Esophagus muscularis mucosa (tissue), 4 donors: ENCODE measurements at regions not wholly inside any gene's neighbourhood (a gene's known extent, or its start where the extent isn't known, plus 50 kb on each side); places are given as distances from the start of the nearest gene placed in this dataset.

Source experiments
- DNase-seq: peaks from one replicate; pipeline ENCODE4 v3.0.0-alpha.2; 2017; ENCODE audit errors: extremely low spot score
- H3K27ac ChIP-seq, 4 donors: fragments of 200-600 bp; sonication (generic); replicated peaks in 1 of 4; 1 replicate in 3 of 4; 2 replicates in 1 of 4; pipeline ENCODE4 v1.5.1; 2016 to 2019; ENCODE audit warnings: mild to moderate bottlenecking in 1 of 4
- H3K27me3 ChIP-seq, 4 donors: fragments of 200-600 bp; sonication (generic); one replicate each; pipeline versions ENCODE4 v1.5.1 to v1.6.0; 2016 to 2019
- H3K36me3 ChIP-seq, 4 donors: fragments of 200-600 bp; sonication (generic); one replicate each; pipeline ENCODE4 v1.5.1; 2016 to 2019
- H3K4me1 ChIP-seq, 4 donors: fragments of 200-600 bp; sonication (generic); one replicate each; pipeline ENCODE4 v1.5.1; 2016 to 2019
- H3K4me3 ChIP-seq, 4 donors: fragments of 200-600 bp; sonication (generic); 1 replicate in 2 of 4; 2 replicates in 2 of 4; pipeline ENCODE4 v1.5.1; 2016 to 2019; ENCODE audit warnings: mild to moderate bottlenecking in 4 of 4, moderate library complexity in 1 of 4
- H3K9me3 ChIP-seq, 4 donors: fragments of 200-600 bp; sonication (generic); 1 replicate in 3 of 4; 2 replicates in 1 of 4; pipeline ENCODE4 v1.5.1; 2016 to 2019
- EP300 ChIP-seq: sonication (generic); formaldehyde crosslinking; IDR thresholded peaks from one replicate; pipeline ENCODE4 v1.6.1; 2017; ENCODE audit warnings: antibody characterized with exemption
- POLR2A ChIP-seq: fragments of 450-650 bp; IDR thresholded peaks from one replicate; pipeline ENCODE4 v1.6.1; 2017; ENCODE audit warnings: antibody characterized with exemption, moderate library complexity, mild to moderate bottlenecking, low read depth
- POLR2AphosphoS5 ChIP-seq, 2 donors: sonication (generic); formaldehyde crosslinking; IDR thresholded peaks; one replicate each; pipeline ENCODE4 v1.6.1; 2017; ENCODE audit warnings: antibody characterized with exemption in 2 of 2
- WGBS: methylation state at CpG from one replicate; pipeline ENCODE4 v1.1.5; 2018; 5-methylcytosine and 5-hydroxymethylcytosine counted together
- intact Hi-C: fragments of 100-400 bp; cut with DNase I; formaldehyde crosslinking; loops from one replicate; pipeline ENCODE4 v1.15.1; 2023
- TF ChIP-seq, protein P1 (sequence below), 3 experiments: fragments of 200-600 bp in 2 of 3; fragments of 450-650 bp in 1 of 3; sonication (generic) in 2 of 3; IDR thresholded peaks; one replicate each; pipeline ENCODE4 v1.5.1; 2017 to 2019; ENCODE audit warnings: antibody characterized with exemption in 3 of 3, mild to moderate bottlenecking in 2 of 3, moderate library complexity in 1 of 3

DNA sequence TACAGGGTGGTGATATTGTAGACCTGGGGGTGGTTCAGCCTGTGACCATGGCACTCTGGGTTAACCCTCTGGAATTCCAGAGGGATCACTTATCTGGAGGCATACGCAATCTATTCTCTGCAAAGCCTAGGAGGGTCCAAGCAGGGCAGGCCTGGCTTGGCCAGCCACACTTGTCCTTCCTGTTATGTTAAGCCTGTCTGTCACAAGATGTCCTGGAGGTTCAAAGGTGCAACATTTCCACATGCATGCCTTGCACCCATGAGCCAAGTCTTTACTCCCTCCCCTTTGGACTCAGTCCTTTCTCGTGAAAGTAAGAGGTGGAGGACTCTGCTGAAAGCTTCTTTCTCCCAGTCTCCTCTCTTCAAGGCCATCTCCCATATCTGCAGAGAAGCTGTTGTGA, 345.1 kb downstream of the HHIPL2 start:
- intact Hi-C loops: no loop called here
- DNase-seq: no peak
- no peak overlapping the region for H3K27ac ChIP-seq
- no peaks in the 10 kb centered on the region for H3K4me1 ChIP-seq
- H3K4me3 ChIP-seq: no peak overlapping the region
- H3K36me3 ChIP-seq: no peaks in the 10 kb centered on the region
- WGBS: 96% methylated on average over 2 of the region's 2 CpGs
- TF ChIP-seq, protein P1, sequence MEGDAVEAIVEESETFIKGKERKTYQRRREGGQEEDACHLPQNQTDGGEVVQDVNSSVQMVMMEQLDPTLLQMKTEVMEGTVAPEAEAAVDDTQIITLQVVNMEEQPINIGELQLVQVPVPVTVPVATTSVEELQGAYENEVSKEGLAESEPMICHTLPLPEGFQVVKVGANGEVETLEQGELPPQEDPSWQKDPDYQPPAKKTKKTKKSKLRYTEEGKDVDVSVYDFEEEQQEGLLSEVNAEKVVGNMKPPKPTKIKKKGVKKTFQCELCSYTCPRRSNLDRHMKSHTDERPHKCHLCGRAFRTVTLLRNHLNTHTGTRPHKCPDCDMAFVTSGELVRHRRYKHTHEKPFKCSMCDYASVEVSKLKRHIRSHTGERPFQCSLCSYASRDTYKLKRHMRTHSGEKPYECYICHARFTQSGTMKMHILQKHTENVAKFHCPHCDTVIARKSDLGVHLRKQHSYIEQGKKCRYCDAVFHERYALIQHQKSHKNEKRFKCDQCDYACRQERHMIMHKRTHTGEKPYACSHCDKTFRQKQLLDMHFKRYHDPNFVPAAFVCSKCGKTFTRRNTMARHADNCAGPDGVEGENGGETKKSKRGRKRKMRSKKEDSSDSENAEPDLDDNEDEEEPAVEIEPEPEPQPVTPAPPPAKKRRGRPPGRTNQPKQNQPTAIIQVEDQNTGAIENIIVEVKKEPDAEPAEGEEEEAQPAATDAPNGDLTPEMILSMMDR (IDR thresholded peaks at IDR 0.05): no peak
- TF ChIP-seq POLR2A (no peak), POLR2AphosphoS5 (IDR thresholded peaks at IDR 0.05) (no peak), EP300 (no peak)
- no peaks in the 10 kb centered on the region for H3K9me3 ChIP-seq
- no peaks in the 10 kb centered on the region for H3K27me3 ChIP-seq

DNA sequence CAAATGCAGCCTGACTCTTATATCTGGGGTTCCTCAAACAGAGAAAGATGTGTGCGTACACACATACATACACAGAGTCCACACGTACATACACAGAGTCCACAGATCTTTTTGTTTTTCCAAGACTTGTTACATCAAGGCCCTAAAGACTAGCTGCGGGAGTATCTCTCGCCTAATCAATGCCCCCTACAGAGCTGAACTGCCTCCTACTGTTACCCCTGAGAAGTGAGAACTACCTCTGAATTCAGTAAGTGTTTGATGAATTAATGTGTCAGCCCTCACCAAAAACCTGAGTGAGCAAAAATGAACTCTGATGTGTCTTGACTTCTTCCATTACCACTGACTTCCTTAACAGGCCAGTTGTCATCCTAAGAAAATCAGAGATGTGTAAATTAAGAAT, 351.2 kb downstream of the HHIPL2 start:
- Histone ChIP-seq H3K27me3 (no peaks in the 10 kb centered on the region), H3K9me3 (no peaks in the 10 kb centered on the region), H3K27ac (no peak overlapping the region), H3K4me1 (no peaks in the 10 kb centered on the region), H3K4me3 (no peak overlapping the region), H3K36me3 (no peaks in the 10 kb centered on the region)
- TF ChIP-seq, protein P1 (IDR thresholded peaks at IDR 0.05): no peak
- TF ChIP-seq POLR2A (no peak), EP300 (no peak), POLR2AphosphoS5 (IDR thresholded peaks at IDR 0.05) (no peak)
- 69% methylated on average over 4 of the region's 4 CpGs for WGBS
- DNase-seq: no peak
- intact Hi-C loops: no loop called here

DNA sequence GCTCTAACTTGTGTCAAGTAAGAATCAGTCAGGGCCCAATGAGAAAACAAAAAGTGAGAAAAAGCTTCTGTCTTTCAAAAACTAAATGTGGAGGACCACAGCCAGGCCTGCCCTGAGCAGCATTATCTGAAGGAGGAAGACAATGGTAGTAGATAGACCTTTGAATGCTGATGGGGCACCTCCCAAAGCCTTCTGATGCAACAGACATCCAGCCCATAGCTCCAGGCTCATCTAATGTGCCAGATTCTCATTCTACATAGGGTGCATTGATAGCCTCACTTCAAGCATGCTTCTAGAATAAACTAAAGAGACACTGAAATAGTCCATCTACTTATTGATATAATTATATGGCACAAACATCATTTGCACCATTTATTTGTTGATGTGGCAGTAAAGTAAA, 351.6 kb downstream of the HHIPL2 start:
- intact Hi-C loops: no loop called here
- TF ChIP-seq POLR2AphosphoS5 (IDR thresholded peaks at IDR 0.05) (no peak), EP300 (no peak), POLR2A (no peak)
- TF ChIP-seq, protein P1 (IDR thresholded peaks at IDR 0.05): no peak

DNA sequence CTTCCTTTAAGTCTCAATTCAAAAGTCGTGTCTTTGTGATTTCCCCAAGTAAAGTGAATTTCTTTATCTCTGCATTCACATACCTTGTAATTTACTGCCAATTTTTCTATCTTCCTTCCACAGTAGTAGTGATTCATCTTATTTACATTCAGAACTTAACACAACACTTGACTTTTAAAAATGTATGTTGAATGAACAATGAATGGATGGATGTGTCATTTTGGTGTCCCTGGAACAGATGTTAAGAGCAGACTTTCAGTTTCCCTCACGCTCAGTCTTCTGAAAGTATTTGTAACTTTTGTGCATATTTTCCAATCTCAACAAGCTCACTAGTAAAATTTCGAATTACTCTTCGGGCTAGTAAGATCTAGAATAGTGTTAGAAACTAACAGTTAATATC, 352.0 kb downstream of the HHIPL2 start:
- no peaks in the 10 kb centered on the region for H3K4me1 ChIP-seq
- H3K36me3 ChIP-seq: no peaks in the 10 kb centered on the region
- peaks cover 0 to 5% (median 0%) of the 10 kb centered on the region in 4 donors for H3K9me3 ChIP-seq
- no peak overlapping the region for H3K4me3 ChIP-seq
- TF ChIP-seq POLR2A: no peak
- no peak for TF ChIP-seq EP300
- TF ChIP-seq POLR2AphosphoS5 (IDR thresholded peaks at IDR 0.05): no peak
- TF ChIP-seq, protein P1 (IDR thresholded peaks at IDR 0.05): no peak
- H3K27me3 ChIP-seq: no peaks in the 10 kb centered on the region
- DNase-seq: no peak
- intact Hi-C loops: no loop called here
- WGBS: 77% methylated on average over 4 of the region's 4 CpGs
- no peak overlapping the region for H3K27ac ChIP-seq

More for the DNA sequence above, 351.6 kb downstream of the HHIPL2 start:
- Histone ChIP-seq H3K27ac (no peak overlapping the region), H3K4me3 (no peak overlapping the region), H3K4me1 (no peaks in the 10 kb centered on the region), H3K9me3 (peaks cover 0 to 1% (median 0%) of the 10 kb centered on the region in 4 donors), H3K27me3 (no peaks in the 10 kb centered on the region), H3K36me3 (no peaks in the 10 kb centered on the region)
- DNase-seq: no peak

DNA sequence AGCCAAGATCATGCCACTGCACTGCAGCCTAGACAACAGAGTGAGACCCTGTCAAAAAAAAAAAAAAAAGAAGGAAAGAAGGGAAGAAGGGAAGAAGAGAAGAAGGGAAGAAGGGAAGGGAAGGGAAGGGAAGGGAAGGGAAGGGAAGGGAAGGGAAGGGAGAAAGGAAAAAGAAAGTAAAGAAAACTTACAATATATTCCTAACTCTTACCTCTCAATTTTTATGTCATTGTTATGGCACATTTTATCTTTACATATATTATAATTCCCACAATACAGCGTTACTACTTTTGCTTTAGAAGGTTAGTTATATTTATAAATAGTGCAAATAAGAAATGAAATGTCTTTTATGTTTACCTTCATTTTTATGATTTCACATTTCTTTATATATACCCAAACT, 358.7 kb downstream of the HHIPL2 start:
- 83% methylated on average over 1 of the region's 1 CpG for WGBS
- TF ChIP-seq POLR2A (no peak), POLR2AphosphoS5 (IDR thresholded peaks at IDR 0.05) (no peak), EP300 (no peak)
- TF ChIP-seq, protein P1 (IDR thresholded peaks at IDR 0.05): no peak
- no peak for DNase-seq
- Histone ChIP-seq H3K27ac (no peak overlapping the region), H3K36me3 (no peaks in the 10 kb centered on the region), H3K27me3 (no peaks in the 10 kb centered on the region), H3K4me3 (no peak overlapping the region), H3K9me3 (peaks cover 0 to 5% (median 0%) of the 10 kb centered on the region in 4 donors), H3K4me1 (no peaks in the 10 kb centered on the region)
- intact Hi-C loops: no loop called here
